GM12872 (cell line): ENCODE measurements at regions not wholly inside any gene's neighbourhood (a gene's known extent, or its start where the extent isn't known, plus 50 kb on each side); places are given as distances from the start of the nearest gene placed in this dataset.

Experiments
- TF ChIP-seq, protein P1 (sequence below): IDR thresholded peaks from 3 replicates; pipeline ENCODE4 v1.5.1; 2011; ENCODE audit warnings: low read depth, mild to moderate bottlenecking, low read length, moderate library complexity; ENCODE audit not compliant: insufficient read depth

DNA sequence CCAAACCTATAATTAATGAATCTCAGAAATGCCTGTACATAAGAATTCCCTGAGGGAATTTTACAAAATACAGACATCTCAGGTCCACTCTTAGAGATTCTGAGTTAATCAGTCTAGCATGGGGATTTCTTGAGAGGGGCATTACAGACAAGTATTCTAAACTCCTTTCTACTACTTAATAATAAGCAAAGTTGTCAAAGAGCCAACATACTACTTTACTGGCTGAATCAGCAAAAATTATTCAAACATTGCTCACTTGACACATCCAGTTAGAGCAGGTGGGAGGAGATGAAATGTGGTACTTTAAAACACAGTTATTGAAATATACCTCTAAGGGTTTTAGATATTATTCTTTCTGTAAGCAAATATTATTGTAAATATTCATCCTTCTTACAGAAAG lies 1164.7 kb downstream of the CDY2B start:
- TF ChIP-seq, protein P1, sequence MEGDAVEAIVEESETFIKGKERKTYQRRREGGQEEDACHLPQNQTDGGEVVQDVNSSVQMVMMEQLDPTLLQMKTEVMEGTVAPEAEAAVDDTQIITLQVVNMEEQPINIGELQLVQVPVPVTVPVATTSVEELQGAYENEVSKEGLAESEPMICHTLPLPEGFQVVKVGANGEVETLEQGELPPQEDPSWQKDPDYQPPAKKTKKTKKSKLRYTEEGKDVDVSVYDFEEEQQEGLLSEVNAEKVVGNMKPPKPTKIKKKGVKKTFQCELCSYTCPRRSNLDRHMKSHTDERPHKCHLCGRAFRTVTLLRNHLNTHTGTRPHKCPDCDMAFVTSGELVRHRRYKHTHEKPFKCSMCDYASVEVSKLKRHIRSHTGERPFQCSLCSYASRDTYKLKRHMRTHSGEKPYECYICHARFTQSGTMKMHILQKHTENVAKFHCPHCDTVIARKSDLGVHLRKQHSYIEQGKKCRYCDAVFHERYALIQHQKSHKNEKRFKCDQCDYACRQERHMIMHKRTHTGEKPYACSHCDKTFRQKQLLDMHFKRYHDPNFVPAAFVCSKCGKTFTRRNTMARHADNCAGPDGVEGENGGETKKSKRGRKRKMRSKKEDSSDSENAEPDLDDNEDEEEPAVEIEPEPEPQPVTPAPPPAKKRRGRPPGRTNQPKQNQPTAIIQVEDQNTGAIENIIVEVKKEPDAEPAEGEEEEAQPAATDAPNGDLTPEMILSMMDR = no peak

- TF ChIP-seq, protein P1 = no peak
These were observed 1206.8 kb downstream of the CDY2B start for GRCh38 chrY:16673102-16673787.

DNA sequence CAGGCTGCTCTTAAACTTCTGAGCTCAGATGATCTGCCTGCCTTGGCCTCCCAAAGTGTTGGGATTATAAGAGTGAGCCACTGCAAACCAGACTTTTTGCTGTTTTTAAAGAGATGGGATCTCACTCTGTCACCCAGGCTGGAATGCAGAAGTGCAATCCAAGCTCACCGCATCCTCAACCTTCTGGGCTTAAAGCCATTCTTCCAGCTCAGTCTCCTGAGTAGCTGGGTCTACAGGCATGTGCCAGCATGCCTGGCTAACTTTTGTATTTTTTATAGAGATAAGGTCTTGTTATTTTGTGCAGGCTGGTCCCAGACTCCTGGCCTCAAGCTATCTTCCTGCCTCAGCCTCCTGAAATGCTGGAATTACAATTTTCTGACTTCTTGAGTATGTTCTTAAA lies 1211.6 kb downstream of the CDY2B start:
- TF ChIP-seq, protein P1 = no peak

GRCh38 chrY:16662741-16663140 lies 1217.3 kb downstream of the CDY2B start:
- TF ChIP-seq, protein P1 = peak; percentile 43; the same call in 2 of the 3 replicates

- TF ChIP-seq, protein P1 = no peak
These were observed 1220.7 kb downstream of the CDY2B start for GRCh38 chrY:16659340-16659739.

DNA sequence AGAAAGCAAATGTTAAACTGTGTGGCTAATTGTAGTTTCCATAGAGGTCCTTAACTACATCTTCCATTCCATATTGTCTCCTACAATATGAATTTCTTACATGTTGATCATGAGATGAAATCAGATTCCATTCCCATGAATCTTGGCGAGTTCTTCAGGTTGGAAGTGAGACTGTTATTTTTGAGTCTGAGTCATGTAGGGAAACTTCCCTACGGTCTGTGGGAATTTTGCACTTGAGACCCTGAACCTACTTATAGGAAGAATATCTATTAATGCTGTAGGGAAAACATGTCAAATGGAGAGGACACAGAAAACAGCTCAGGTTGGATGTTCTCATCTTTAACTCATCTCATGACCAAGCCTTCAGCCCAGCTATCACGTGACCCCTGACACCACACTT lies 1226.0 kb downstream of the CDY2B start:
- TF ChIP-seq, protein P1 = no peak

- TF ChIP-seq, protein P1 = no peak
These were observed 1234.0 kb downstream of the CDY2B start for GRCh38 chrY:16645991-16646390.
